ENCODE measurements at regions not wholly inside any gene's neighbourhood (a gene's known extent, or its start where the extent isn't known, plus 50 kb on each side); places are given as distances from the start of the nearest gene placed in this dataset.

- no peak for DNase-seq
Observed at GRCh38 chrX:7789200-7789599, 53.8 kb upstream of the VCX start.

DNA sequence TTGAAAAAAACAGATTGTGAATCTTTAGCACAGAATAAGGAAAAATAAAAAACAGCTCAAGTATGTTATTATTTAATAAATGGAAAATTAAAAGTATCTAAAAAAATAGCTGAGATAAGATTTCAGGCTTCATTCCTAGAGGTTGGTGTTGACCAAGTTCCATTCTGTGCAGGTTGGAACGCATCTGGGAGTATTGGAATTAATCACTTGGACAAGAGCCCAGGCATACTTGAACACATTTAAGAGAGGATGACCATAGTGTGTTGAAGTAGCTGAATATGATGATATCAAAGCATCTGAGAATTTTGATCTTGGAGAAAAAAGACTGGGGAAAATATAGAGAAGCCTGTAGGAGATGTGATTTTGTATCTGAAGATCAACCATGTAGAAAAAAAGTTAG is 54.6 kb upstream of the VCX start:
- DNase-seq = no peak

GRCh38 chrX:7787714-7788113 is 55.3 kb upstream of the VCX start:
- DNase-seq = no peak

- no peak for DNase-seq
Observed at GRCh38 chrX:7784580-7784979, 58.4 kb upstream of the VCX start.

- no peak for DNase-seq
Observed at GRCh38 chrX:7779644-7780043, 63.3 kb upstream of the VCX start.

GRCh38 chrX:7775987-7776386 is 67.0 kb upstream of the VCX start:
- DNase-seq = no peak

GRCh38 chrX:7771788-7772438 is 71.1 kb upstream of the VCX start:
- DNase-seq = no peak

- DNase-seq = no peak
Observed at GRCh38 chrX:7759830-7760229, 83.1 kb upstream of the VCX start.

- DNase-seq = no peak
Observed at GRCh38 chrX:7746856-7747255, 96.1 kb upstream of the VCX start.

- no peak for DNase-seq
Observed at GRCh38 chrX:7730071-7730470, 112.9 kb upstream of the VCX start.

DNA sequence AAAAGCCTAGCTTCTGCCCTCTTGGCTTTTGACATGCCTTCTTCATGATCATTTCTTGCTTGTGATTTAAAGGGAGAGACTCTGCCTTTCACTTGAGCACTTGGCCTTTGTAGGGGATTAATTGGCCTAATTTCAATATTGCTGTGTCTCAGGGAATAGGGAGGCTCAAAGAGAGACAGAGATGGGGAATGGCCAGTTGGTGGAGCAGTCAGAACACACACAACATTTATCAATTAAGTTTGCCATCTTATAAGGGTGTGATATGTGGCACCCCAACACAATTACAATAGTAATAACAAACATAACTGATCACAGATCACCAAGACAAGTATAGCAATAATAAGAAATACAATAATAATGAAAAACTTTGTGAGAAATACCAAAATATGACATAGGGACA is 122.5 kb upstream of the VCX start:
- DNase-seq = no peak

DNA sequence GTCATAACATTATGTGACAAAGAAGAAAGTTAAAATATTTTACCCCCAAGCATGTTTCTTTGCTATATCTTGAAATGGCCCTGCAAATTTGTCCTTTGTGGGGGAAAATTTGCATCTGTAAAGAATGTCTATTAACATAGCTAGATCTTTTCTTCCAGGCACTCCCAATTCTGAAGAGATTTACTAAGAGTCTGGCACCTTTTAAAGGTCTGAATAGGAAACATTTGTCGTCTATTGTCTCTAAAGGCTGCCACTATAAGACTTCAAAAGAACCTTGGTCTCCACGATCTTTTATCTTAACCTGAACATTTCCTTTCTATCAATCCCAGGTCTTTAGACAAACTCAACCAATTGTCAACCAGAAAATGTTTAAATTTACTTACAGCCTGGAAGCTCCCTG is 128.6 kb upstream of the VCX start:
- DNase-seq = no peak

DNA sequence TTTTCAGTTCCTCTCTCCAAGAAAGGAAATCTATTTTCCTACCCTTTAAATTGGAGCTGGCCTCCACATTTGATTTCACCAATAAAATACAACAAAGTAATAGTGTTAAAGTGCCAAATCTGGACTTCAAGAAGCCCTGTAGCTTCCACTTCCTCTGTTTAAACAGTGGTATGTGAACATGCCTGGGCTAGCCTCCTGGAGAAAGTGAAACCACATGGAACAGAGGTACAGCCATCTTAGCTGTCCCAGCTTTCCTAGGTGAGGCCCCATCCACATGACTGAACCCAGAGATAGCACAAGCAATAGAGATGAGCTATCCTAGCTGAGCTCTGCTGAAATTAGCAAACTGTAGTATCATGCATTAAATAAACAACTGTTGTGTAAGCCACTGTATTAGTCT is 131.8 kb upstream of the VCX start:
- DNase-seq = no peak

DNA sequence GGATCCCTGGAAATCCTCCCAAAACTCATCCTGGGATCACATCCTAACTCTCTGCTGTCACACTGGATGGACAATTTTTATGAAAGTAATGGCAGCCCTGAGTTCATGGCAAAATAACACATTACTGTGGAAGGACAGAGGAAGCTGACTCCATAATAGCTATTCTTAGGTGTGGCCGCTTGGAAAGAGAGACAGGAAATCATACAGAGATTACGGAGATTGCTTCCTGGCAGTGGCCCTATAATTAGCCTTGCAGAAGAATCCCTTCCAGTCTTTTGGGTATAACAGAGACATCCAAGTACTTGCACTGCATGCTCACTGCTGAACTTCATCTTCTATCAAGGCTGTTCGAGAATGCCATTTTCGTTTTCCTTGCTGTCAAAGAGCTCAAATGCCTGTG is 133.1 kb upstream of the VCX start:
- no peak for DNase-seq

DNA sequence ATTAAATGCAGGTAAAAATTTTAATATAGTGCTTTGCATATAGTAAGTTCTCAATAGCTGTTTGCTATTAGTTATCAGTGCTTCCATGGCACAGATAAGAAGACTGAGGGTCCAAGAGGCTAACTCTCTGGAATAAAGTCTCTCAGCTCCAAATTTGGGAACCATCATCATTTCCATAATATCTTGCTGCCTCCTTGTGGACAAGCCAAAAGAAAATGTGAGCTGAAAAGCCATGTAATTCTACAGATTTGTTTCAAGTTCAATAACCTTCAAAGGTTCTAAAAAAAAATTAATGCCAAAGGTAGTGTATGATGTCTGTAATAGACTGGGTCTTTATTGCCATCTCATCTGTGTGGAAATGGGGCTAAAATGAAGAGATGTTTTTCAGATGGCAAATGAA is 136.9 kb upstream of the VCX start:
- no peak for DNase-seq

DNA sequence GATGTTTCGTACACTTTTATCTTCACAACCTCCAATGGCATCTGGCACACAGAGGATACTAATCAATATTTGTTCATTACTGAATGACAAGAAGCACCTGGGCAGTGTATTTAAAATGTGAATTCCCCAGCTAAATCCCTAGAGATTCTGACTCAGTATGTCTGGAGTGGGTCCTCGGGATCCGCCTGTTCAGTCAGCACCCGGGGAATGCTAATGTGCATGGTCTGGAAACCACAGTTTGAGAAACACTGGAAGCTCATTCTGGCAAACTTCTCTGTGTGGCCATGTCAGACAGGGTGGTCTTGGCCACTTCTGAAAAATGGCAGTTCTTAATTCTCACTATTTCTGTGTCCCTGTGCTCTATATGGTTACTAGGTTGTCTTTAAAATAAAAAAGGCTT is 138.8 kb upstream of the VCX start:
- no peak for DNase-seq

DNA sequence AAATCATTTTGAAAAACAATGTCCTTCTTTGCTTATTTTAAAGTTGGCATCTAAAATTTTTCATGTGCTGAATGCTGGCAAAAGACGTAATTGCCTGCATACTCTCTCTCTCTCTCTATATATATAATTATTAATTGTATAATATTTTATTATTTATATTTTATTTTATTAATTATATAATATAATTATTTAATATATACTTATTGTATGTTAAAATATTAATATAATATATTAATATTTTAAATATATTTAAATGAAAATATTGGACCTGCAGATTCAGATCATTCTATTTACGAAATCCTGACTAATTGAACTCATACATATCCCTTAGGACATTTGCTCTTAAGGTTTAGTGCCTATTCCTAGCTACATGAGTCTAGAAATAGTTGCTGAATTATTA is 144.7 kb upstream of the VCX start:
- DNase-seq = no peak

DNA sequence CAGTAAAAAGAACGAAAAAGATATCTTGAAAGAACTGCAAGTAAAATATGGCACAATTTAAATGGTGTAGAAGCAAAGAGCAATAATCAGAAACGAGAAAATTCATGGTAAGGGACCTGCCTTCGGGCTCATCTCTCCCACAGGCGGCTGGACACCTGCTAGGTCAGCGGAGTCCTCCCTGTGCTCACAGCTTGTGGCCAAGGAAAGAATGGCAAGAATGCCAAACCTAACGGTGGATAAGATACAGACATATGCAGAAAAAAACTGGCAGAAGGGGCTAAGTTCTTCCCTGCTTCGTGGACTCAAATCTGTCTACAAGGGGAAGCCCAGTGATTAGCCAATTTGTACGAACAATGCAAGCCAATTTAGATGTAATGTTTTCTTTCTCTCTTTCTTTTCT is 152.1 kb upstream of the VCX start:
- no peak for DNase-seq

GRCh38 chrX:7689791-7690412 is 153.1 kb upstream of the VCX start:
- peak; percentile 20 for DNase-seq

GRCh38 chrX:7680181-7680580 is 162.8 kb upstream of the VCX start:
- no peak for DNase-seq

DNA sequence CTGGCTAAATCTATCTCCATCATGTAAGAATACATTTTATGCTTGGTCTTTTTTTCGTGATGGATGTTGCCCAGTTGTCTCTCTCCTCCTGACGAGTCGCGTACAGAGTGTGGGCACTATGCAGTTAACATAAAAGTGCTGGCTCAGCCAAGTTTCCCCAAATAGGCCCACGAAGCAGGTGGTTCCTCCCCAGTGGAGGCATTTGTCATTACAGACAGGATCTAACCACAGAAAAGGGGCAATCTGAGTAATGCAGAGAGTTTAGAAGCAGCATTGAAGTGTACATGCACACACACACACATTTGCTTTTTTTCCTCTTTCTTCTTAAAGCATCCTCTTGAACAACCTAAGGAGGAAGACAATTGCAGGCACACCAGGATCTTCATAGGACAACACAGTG is 188.7 kb upstream of the VCX start:
- DNase-seq = no peak

GRCh38 chrX:7647831-7648230 is 195.1 kb upstream of the VCX start:
- DNase-seq = no peak

DNA sequence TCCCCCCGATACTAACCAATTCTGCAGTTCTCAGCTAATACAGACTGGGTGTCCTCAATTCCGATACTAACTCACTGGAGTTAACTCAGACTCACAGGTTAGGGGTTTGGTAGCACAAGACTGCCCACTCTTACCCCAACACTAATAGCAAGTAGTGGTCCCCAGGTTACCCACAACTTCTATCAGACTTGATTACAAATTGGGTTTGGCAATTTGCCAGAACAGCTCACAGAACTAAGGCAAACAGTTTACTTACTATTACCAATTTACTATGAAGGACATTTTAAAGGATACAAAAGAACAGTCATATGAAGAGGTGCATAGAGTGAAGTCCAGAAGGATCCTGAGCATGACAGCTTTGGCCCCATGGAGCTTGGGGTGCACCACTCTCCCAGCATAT is 201.8 kb upstream of the VCX start:
- no peak for DNase-seq

DNA sequence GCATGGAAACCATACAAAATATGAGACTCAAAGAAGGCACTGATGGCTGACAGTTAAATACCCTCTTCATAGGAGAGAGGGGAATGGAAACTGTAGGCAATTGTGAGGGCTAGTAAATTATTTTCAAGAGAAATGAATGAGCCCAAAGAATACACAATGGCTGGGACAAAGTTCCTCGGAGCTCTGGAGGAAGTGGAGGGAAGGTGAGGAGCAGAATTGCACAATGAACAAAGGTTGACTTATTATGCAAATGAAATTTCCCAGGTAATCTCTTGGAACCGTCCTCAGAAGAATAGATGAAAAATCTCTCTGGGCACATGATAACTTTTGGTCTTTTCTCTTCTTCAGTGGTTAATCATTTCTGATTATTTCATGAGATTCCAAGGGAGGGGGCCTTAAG is 202.6 kb upstream of the VCX start:
- no peak for DNase-seq

- DNase-seq = no peak
Observed at GRCh38 chrX:7638078-7638710, 204.8 kb upstream of the VCX start.
